GM12872 (cell line): ENCODE measurements at regions not wholly inside any gene's neighbourhood (a gene's known extent, or its start where the extent isn't known, plus 50 kb on each side); places are given as distances from the start of the nearest gene placed in this dataset.

ENCODE experiments used
- TF ChIP-seq, protein P1 (sequence below): IDR thresholded peaks from 3 replicates; pipeline ENCODE4 v1.5.1; 2011; ENCODE audit warnings: low read depth, mild to moderate bottlenecking, low read length, moderate library complexity; ENCODE audit not compliant: insufficient read depth

DNA sequence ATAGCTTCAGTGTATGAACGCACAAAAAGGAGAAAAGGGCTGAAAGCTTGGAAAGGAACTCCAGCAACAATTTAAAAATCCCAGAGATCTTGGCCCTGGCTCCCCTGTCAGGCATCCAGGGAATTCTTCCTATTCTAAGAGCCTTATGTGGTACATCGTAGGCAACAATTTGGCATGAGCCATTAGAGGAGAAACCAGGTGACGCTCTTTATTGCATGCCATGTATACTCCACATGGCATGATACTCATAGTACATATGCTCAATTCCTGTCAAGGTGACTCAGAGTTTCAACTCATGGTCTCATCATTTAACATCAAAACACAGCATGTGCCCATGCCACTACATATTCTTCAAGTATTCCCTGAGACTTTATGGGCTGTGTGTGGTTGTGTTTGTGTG is 191.3 kb downstream of the OR13H1 start:
- TF ChIP-seq, protein P1, sequence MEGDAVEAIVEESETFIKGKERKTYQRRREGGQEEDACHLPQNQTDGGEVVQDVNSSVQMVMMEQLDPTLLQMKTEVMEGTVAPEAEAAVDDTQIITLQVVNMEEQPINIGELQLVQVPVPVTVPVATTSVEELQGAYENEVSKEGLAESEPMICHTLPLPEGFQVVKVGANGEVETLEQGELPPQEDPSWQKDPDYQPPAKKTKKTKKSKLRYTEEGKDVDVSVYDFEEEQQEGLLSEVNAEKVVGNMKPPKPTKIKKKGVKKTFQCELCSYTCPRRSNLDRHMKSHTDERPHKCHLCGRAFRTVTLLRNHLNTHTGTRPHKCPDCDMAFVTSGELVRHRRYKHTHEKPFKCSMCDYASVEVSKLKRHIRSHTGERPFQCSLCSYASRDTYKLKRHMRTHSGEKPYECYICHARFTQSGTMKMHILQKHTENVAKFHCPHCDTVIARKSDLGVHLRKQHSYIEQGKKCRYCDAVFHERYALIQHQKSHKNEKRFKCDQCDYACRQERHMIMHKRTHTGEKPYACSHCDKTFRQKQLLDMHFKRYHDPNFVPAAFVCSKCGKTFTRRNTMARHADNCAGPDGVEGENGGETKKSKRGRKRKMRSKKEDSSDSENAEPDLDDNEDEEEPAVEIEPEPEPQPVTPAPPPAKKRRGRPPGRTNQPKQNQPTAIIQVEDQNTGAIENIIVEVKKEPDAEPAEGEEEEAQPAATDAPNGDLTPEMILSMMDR = no peak

DNA sequence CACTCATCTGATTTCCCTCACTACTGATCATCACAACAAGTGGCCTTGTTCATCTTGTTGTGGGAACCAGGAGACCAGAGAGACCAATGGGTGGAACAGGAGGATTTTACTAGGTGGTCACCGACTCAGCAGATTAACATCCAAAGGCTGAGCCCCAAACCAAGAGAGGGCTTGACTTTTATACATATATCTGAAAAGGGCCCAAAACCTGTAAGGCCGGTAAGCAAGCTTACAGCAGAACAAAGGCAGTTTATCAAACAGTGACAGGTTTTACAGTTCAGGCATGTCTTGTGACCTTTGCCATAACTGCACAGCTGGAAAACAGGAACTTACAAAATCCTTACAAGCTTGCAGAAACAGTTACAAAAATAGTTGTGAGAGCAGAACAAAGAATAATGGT is 195.9 kb downstream of the OR13H1 start:
- TF ChIP-seq, protein P1 = no peak

- TF ChIP-seq, protein P1 = no peak
Measured at GRCh38 chrX:131741103-131741581, 197.3 kb downstream of the OR13H1 start.

DNA sequence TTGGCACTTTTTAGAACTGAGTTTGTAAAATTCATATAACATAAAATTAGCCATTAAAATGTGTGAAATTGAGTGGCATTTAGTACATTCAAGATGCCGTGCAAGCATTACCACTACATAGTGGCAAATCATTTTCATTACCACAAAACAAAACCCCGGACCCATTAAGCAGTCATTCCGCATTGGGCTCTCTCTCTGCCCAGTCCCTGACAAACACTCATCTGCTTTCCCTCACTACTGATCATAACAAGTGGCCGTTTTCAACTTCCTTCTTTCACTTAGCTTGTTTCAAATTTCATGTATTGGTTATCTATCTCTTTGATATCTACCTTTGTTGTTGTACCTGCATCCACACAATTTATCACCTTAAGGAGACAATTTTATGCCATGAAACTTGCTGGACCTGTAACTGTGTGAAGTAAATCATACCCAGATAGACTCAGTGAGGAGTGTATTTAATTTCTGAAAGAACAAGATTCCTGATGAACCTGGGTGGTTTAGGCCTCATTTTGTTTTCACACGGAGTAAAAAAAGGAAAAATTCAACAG is 202.1 kb downstream of the OR13H1 start:
- TF ChIP-seq, protein P1 = no peak

DNA sequence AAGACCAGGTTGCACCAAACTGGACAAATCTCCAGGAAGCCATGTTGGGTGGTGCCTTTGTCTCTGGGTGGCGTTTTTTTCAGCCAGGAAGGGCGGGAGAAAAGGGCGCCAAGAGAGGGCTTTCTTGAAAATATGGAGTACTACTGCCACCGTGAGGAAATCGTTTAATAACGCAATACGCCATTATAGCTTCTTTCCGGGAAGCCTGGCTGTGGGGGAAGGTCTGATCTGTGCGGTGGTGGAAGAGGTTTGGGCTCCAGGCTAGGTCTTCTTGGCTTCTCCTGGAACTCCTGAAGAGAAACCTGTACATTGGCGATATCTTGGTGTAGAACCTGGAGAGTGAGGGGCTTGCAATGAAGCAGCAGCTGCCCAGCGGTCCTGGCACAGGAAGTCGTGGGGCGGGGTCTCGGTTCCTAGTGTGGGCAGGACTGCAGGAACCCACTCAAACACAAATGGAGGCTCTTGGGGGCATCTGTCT is 202.7 kb downstream of the OR13H1 start:
- TF ChIP-seq, protein P1 = no peak

GRCh38 chrX:131747173-131747572 is 203.3 kb downstream of the OR13H1 start:
- TF ChIP-seq, protein P1 = no peak

GRCh38 chrX:131752493-131753198 is 208.8 kb downstream of the OR13H1 start:
- TF ChIP-seq, protein P1 = no peak
